Tongue (tissue), 1 donor: ENCODE measurements at regions not wholly inside any gene's neighbourhood (a gene's known extent, or its start where the extent isn't known, plus 50 kb on each side); places are given as distances from the start of the nearest gene placed in this dataset.
"Not testable (repeated sequence)": the region's sequence is repeated elsewhere in the genome, so short reads cannot be mapped to it uniquely, and the experiment has no call there.

Source experiments
- DNase-seq: peaks from one replicate; pipeline ENCODE4 v3.0.0-alpha.2; 2015

DNA sequence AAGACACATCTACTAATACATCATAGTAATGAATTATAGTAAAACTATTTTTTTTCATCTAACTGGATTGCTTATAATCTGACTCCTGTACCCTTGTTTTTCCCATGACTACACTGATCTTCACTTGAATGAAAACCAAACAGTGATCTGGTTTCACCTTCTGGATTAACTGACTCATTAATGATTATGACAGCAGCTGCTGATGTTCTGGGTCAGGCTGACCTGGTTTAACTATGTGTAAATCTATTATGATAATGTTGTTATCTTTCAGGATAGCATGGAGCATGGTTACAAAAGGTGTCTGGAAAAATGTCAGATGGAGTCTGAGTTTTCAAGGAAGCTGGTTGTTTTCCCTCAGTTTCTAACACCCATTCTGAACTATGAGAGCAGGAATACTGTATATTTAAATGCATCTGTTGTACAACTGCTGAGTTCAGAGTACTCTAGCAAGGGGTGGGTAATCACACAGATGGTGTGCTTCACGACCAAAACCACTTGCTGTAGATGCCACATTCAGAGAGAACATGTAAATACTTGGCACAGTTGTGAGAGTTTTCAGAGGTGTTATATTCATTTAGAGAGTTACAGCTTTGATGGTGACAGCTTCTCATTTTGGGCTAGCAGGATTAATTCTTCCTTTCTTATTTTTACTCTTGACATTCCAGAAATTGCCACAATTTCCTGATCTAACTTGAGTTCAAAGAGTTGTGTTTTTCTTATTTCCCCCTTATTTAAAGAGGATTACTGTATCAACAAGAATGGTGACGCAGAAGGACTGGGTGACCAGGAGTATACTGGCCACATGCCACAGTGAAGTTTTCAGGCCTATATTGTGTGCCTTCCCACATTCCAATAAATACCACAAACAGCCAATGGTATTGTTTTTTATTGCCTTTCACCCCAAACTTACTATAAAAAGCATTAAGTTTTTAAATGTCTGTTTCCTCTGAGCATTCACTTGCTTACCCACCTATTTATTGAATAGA lies 249.7 kb upstream of the TET2 start:
- peak; percentile 63 for DNase-seq

GRCh38 chr4:104899863-104900262 lies 246.8 kb upstream of the TET2 start:
- DNase-seq = no peak

- peak; percentile 84 for DNase-seq
Measured at GRCh38 chr4:104901438-104901837, 245.2 kb upstream of the TET2 start.

- peak; percentile 20 for DNase-seq
Measured at GRCh38 chr4:104901961-104902605, 244.6 kb upstream of the TET2 start.

GRCh38 chr4:104905065-104905464 lies 241.6 kb upstream of the TET2 start:
- peak; percentile 10 for DNase-seq

- DNase-seq = peak; percentile 43
Measured at GRCh38 chr4:104905546-104905945, 241.1 kb upstream of the TET2 start.

DNA sequence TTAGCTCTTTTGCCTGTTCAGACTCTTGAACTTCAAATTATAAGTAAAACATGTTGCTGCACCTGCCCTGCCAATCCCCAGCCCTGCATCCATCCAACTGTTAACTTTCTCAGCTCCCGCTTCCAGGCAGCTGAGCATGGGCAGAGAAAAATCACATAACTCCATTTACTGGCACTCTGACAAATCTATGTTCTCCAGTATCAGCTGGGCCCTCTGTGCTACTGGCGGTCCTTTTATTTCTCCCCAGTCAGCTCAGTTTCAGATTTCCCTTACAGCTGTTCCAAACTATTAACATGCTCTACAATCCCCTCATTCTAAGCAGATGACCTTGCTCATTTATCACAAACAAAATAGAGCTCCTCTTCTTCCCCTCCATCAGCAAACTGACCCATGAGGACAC lies 240.4 kb upstream of the TET2 start:
- DNase-seq = peak; percentile 97

DNA sequence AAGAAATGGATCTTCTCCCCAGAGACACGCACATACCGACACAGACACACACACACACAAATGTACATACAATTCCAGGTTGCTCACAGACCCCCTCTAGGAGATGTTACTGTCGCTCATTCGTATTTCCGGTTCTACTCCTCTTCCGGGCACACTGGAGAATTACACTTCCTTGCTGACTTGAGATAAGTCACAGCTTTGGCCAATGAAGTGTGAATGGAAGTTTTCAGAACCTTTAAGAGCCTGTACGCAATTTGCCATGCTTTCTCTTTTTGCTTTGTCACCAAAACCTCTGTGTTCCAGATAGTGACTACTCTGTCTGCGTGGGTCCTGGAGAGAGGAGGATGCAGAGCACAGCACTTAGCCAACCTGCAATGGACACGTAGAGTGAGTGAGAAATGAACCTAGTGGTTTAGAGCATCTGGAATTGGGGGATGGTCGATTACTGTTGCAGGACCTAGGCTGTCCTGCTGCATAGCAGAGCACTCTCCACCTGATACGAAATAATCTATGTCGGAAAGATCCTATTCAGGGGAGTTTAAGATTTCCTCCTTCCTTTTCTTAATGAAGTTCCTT lies 239.5 kb upstream of the TET2 start:
- DNase-seq = peak; percentile 21

DNA sequence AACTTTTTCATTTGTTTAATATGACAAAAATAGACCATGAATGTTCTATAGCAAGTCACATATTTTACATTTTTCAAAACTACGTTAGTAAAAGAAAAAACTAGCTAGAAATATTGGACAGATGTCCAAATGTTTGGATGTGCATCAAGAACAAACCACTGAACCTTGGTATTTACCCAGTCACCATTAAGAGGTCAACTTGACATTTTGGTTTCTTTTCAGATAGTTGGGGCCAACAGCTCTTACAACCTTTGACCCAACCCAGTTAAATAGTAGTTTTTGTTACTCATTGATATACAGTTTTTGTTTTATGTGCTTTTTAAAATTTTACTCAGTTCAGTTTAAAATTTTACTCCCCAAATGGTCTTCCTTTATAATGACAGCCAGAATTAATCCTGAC lies 238.7 kb upstream of the TET2 start:
- DNase-seq = no peak

DNA sequence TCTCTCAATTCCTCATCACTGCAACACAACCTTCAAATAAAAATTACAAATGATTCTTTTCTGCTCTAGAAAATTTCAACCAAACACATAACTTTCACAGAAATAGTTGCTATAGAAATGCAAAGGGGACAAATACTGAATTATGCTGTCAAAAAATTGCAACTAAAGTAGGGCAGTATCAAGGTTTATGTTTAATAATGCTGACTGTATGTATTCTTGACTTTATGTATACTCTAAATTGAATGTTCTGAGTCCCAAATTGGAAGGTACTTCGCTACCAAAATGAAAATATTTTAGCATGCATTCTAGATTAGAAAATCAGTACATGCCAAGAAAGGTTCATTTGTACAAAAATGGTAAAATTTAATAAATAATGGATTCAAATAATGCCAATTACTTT lies 237.3 kb upstream of the TET2 start:
- DNase-seq = no peak

GRCh38 chr4:104912518-104912917 lies 234.2 kb upstream of the TET2 start:
- no peak for DNase-seq

DNA sequence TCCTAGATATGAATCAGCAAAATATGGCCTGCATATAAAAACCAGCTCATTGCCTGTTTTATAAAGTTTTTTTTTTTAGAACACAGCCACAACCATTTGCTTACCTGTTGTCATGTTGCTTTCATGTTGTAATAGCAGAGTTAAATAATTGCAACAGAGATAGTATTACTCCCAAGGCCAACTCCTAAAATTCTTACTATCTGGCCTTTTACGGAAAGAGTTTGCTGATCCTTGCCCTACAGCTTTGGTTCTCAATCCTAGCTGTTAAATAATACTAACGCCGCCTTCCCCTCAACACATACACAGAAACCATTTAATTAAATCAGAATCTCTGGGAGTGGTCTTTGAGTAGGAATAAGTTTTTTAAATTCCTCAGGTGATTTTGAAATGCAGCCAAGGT lies 231.3 kb upstream of the TET2 start:
- no peak for DNase-seq

- no peak for DNase-seq
Measured at GRCh38 chr4:104915864-104916263, 230.8 kb upstream of the TET2 start.

DNA sequence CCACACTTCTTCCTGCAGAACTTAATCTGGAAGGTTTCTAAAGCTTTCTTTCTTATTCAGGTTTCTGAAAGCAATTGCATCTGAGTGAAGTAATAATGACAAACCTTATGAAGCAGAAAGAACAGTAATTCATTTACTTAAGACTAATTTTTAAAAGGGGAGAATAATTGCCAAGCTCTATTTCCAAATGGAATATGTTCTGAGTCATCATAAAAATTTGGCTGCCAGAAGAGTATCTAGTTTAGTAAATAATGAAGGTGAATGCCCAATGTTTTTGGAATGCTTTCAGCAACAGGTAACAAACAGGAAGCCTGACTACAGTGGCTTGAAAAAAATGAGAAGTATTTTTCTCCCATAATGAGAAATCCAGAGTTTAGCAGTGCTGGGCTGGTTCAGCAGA lies 227.3 kb upstream of the TET2 start:
- no peak for DNase-seq

- no peak for DNase-seq
Measured at GRCh38 chr4:104930298-104930697, 216.4 kb upstream of the TET2 start.

GRCh38 chr4:104930745-104931736 lies 215.6 kb upstream of the TET2 start:
- not testable (repeated sequence) for DNase-seq

GRCh38 chr4:104938624-104939023 lies 208.1 kb upstream of the TET2 start:
- no peak for DNase-seq

GRCh38 chr4:104940927-104941326 lies 205.7 kb upstream of the TET2 start:
- DNase-seq = no peak

- no peak for DNase-seq
Measured at GRCh38 chr4:104941661-104942062, 205.0 kb upstream of the TET2 start.

GRCh38 chr4:104942990-104943743 lies 203.5 kb upstream of the TET2 start:
- DNase-seq = peak; percentile 10

DNA sequence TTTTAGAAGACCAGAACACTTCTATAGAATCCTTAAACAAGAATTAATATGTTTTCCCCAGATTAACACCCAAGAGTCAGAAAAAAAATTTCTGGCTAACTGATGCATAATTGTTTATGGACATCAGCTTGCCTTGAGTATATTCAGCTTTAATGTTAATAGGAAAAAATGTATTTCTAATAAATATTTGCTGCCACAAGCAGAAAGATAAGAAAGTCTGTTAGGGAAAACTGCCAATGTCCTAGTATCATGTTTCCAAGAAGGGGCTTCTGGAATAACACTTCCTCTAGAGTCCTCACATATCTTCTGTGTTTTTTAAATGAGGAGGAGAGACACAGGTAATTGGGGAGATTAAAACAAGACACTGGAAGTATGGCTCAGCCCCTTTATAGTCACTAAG lies 202.1 kb upstream of the TET2 start:
- DNase-seq = no peak
